ENCODE measurements at regions not wholly inside any gene's neighbourhood (a gene's known extent, or its start where the extent isn't known, plus 50 kb on each side); places are given as distances from the start of the nearest gene placed in this dataset.
"Not testable (repeated sequence)": the region's sequence is repeated elsewhere in the genome, so short reads cannot be mapped to it uniquely, and the experiment has no call there.

DNA sequence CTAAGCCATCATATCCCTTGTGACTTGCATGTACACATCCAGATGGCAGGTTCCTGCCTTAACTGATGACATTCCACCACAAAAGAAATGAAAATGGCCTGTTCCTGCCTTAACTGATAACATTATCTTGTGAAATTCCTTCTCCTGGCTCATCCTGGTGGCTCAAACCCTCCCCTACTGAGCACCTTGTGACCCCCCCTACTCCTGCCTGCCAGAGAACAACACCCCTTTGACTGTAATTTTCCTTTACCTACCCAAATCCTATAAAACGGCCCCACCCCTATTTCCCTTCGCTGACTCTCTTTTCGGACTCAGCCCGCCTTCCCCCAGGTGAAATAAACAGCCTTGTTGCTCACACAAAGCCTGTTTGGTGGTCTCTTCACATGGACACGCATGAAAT is 390.0 kb downstream of the TUSC1 start:
- not testable (repeated sequence) for H3K9me3 ChIP-seq (ENCODE audit: control insufficient read depth, insufficient read depth, low read depth, low read length); H3K9ac ChIP-seq (ENCODE audit: low read length); H3K27ac ChIP-seq (ENCODE audit: low read depth, low read length)

DNA sequence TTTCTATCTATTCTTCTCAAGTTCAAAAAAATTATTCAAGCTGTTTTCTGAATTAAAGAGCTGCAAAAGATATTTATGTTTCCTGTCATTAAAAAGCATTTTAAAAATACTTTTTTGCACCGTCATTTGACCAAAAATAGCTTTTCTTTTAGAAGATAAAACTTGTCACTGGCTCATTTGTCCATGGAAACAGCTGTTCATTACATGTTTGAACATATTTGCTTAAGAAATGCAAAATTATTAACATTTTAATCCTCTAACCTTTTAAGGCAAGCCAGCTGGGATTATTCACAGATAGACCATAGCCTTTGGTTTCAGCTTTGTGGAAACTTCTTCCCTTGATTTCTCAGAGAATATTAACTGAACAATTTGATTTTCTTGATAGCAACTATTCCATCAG is 393.9 kb downstream of the TUSC1 start:
- Histone ChIP-seq H3K4me3 (ENCODE audit: low read depth, low read length) (no peak overlapping the region), H3K27ac (ENCODE audit: low read depth, low read length) (no peak overlapping the region), H3K9ac (ENCODE audit: low read length) (no peak overlapping the region), H3K4me1 (ENCODE audit: control insufficient read depth, insufficient read depth, low read length) (no peaks in the 10 kb centered on the region; the same call in 1 of the 2 replicates), H3K9me3 (ENCODE audit: control insufficient read depth, insufficient read depth, low read depth, low read length) (no peaks in the 10 kb centered on the region), H3K27me3 (ENCODE audit: control insufficient read depth, insufficient read depth, low read length) (no peaks in the 10 kb centered on the region), H3K36me3 (ENCODE audit: control insufficient read depth, insufficient read depth, low read length) (no peaks in the 10 kb centered on the region)

More for the DNA sequence above, 390.0 kb downstream of the TUSC1 start:
- not testable (repeated sequence) for H3K4me1 ChIP-seq (ENCODE audit: control insufficient read depth, insufficient read depth, low read length); H3K36me3 ChIP-seq (ENCODE audit: control insufficient read depth, insufficient read depth, low read length); H3K4me3 ChIP-seq (ENCODE audit: low read depth, low read length); H3K27me3 ChIP-seq (ENCODE audit: control insufficient read depth, insufficient read depth, low read length)

DNA sequence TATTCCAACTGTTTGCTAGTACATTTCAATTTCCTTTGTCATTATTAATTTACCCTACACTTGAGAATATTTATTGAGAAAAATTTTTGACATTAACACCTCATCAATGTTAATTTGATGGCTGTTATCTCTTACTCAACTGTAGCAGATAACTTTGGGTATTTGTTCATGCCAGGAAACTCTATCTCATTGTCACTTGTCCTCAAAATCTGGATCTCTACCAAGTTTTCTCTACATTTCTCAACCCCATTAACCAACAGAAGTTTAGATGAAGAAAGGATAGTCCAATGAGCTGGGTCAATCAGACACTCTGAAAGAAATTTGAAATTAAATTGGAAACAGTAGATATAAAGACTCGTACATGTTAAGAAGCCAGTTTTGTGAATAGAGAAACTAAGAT is 395.3 kb downstream of the TUSC1 start:
- Histone ChIP-seq H3K4me3 (ENCODE audit: low read depth, low read length) (no peak overlapping the region), H3K27me3 (ENCODE audit: control insufficient read depth, insufficient read depth, low read length) (no peaks in the 10 kb centered on the region), H3K27ac (ENCODE audit: low read depth, low read length) (no peak overlapping the region), H3K4me1 (ENCODE audit: control insufficient read depth, insufficient read depth, low read length) (no peaks in the 10 kb centered on the region; the same call in 1 of the 2 replicates), H3K36me3 (ENCODE audit: control insufficient read depth, insufficient read depth, low read length) (no peaks in the 10 kb centered on the region), H3K9me3 (ENCODE audit: control insufficient read depth, insufficient read depth, low read depth, low read length) (no peaks in the 10 kb centered on the region), H3K9ac (ENCODE audit: low read length) (no peak overlapping the region)

DNA sequence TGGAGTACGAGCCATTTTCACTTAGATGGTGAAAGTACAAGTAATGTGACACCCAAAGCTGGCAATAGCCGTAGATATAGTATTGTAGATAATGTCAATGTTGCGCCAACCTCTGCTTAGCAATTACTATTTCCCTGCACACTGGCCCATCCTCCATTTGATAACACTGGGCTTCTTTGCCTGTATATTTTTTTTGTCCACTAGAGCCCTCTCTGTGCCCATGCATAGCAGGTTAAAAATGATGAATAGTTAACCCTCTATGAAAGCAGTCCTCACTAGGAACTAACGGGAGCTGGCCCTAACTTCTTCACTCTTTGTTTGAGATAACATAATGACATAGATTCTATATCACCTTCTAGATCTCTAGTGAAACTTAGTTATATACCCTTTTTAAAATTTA is 416.8 kb downstream of the TUSC1 start:
- Histone ChIP-seq H3K36me3 (ENCODE audit: control insufficient read depth, insufficient read depth, low read length) (no peaks in the 10 kb centered on the region), H3K27me3 (ENCODE audit: control insufficient read depth, insufficient read depth, low read length) (no peaks in the 10 kb centered on the region), H3K4me3 (ENCODE audit: low read depth, low read length) (no peak overlapping the region), H3K4me1 (ENCODE audit: control insufficient read depth, insufficient read depth, low read length) (no peaks in the 10 kb centered on the region), H3K27ac (ENCODE audit: low read depth, low read length) (no peak overlapping the region), H3K9ac (ENCODE audit: low read length) (no peak overlapping the region), H3K9me3 (ENCODE audit: control insufficient read depth, insufficient read depth, low read depth, low read length) (no peaks in the 10 kb centered on the region)

DNA sequence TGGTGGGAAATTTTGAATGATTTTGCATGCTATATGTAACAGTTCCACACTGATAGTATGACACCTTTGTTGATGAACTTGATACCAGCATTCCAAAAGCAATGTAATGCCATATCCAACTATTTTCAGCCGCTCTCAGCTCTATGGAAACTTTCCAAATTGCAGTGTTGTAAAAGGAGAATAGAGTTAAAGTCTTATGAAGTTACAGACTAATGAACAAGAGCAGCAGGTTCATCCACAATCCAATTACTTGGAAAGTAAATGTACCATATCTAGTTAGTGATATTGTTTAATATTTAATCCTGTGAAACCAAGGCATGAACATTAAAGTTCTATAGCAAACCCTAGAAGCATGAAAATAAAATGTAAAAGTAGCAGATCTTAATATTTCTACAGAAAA is 418.2 kb downstream of the TUSC1 start:
- no peaks in the 10 kb centered on the region for H3K36me3 ChIP-seq (ENCODE audit: control insufficient read depth, insufficient read depth, low read length)
- H3K9ac ChIP-seq (ENCODE audit: low read length) = no peak overlapping the region
- no peaks in the 10 kb centered on the region for H3K27me3 ChIP-seq (ENCODE audit: control insufficient read depth, insufficient read depth, low read length)
- no peaks in the 10 kb centered on the region for H3K4me1 ChIP-seq (ENCODE audit: control insufficient read depth, insufficient read depth, low read length)
- no peak overlapping the region for H3K27ac ChIP-seq (ENCODE audit: low read depth, low read length)
- H3K4me3 ChIP-seq (ENCODE audit: low read depth, low read length) = no peak overlapping the region
- H3K9me3 ChIP-seq (ENCODE audit: control insufficient read depth, insufficient read depth, low read depth, low read length) = no peaks in the 10 kb centered on the region

DNA sequence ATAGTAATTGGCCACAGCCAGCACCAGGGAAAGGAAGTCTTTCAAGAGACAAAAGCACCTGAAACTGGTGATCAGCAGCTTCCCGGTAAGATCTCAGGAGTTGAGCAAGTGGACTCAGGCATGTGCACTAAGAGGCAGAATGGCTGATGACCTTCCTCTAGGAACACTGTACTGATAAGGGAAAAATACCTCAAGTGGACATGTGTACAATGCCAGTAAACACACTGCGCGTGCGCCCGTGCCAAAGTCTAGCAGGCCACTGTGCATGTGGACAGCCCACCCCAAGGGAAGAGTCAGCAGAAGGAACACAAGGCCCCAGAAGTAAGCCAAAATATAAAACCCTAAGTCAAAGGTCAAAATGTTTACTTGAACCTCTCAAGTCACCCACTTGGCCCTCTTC is 423.0 kb downstream of the TUSC1 start:
- Histone ChIP-seq H3K4me1 (ENCODE audit: control insufficient read depth, insufficient read depth, low read length) (no peaks in the 10 kb centered on the region), H3K9ac (ENCODE audit: low read length) (no peak overlapping the region), H3K36me3 (ENCODE audit: control insufficient read depth, insufficient read depth, low read length) (no peaks in the 10 kb centered on the region), H3K9me3 (ENCODE audit: control insufficient read depth, insufficient read depth, low read depth, low read length) (no peaks in the 10 kb centered on the region), H3K4me3 (ENCODE audit: low read depth, low read length) (no peak overlapping the region), H3K27ac (ENCODE audit: low read depth, low read length) (no peak overlapping the region), H3K27me3 (ENCODE audit: control insufficient read depth, insufficient read depth, low read length) (no peaks in the 10 kb centered on the region)

DNA sequence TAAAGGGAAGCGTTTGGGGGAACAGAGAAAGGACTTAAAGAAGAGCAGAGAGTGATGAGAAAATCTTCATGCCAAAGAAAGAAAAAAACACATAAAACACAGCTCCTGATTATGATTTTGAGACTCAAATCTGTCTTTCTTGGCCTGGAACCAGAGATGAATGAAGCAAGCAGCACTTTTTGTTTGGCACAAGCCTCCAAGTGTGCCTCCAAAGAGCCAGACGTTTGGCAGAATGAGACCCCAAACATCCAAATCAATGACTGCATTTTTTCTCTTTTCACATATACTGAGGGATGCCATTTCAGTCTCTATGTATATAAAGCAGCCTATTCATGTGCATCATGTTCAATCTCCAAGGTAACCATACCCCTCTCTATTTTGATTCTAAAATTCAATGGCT is 424.2 kb downstream of the TUSC1 start:
- Histone ChIP-seq H3K9me3 (ENCODE audit: control insufficient read depth, insufficient read depth, low read depth, low read length) (peaks cover 5% of the 10 kb centered on the region; the same call in 1 of the 2 replicates), H3K27ac (ENCODE audit: low read depth, low read length) (no peak overlapping the region), H3K4me1 (ENCODE audit: control insufficient read depth, insufficient read depth, low read length) (no peaks in the 10 kb centered on the region), H3K27me3 (ENCODE audit: control insufficient read depth, insufficient read depth, low read length) (no peaks in the 10 kb centered on the region), H3K9ac (ENCODE audit: low read length) (no peak overlapping the region), H3K4me3 (ENCODE audit: low read depth, low read length) (no peak overlapping the region), H3K36me3 (ENCODE audit: control insufficient read depth, insufficient read depth, low read length) (no peaks in the 10 kb centered on the region)

DNA sequence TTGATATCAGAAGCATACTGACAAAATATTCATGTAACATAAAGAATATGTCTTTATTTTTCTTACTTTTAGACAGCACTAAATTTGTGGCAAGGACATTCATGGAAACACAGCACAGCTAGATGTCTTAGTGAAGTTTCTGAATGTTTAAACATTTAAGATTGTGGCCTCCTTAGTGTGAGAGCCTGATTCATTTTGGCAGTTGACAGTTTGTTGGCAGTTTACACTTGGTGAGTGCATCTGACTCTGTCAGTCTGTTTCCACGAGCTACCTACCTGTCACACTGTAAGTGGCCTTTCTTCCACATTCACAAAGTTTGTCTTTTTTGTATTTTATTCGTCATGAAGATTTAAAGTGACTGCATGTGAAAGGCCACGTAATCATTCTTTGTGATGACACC is 436.8 kb downstream of the TUSC1 start:
- Histone ChIP-seq H3K27ac (ENCODE audit: low read depth, low read length) (no peak overlapping the region), H3K36me3 (ENCODE audit: control insufficient read depth, insufficient read depth, low read length) (no peaks in the 10 kb centered on the region), H3K4me1 (ENCODE audit: control insufficient read depth, insufficient read depth, low read length) (no peaks in the 10 kb centered on the region), H3K9me3 (ENCODE audit: control insufficient read depth, insufficient read depth, low read depth, low read length) (no peaks in the 10 kb centered on the region), H3K27me3 (ENCODE audit: control insufficient read depth, insufficient read depth, low read length) (no peaks in the 10 kb centered on the region), H3K9ac (ENCODE audit: low read length) (no peak overlapping the region), H3K4me3 (ENCODE audit: low read depth, low read length) (no peak overlapping the region)

DNA sequence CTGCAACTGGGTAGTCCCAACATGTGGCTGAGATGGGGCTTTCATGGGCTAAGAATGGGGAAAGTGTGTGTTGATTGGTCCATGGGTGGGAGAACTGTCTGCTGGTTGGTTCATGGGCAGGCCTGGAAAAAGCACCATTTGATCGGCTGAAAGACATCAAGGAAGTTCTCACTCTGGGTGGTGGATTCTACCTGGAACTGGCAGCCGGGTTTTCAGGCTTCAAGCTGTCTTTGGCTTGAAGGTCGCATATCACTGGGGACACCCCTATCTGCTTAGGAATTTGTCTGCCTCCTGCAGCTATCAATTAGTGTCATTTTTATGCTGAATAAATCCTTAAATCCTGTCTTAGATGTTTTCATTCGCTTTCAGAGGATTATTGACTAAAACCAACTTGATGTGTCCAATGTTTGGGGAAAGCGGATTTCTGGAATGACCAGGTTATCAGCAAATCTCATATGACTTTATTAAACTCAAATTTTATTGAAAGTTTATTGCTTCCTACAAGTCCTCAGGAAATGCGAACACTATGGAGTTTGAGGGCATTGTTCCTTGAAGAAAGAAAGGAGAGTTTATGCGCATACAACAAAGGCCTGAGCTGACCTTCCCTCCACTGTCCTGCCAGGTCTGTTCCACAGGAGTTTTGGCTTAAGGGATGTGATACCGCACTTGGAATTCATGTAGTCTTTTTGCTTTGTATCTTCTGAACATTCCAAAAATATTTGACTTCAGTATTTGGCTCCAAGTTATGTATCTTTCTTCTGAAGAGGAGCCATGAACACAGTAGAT is 451.1 kb downstream of the TUSC1 start:
- Histone ChIP-seq H3K9ac (ENCODE audit: low read length) (no peak overlapping the region), H3K36me3 (ENCODE audit: control insufficient read depth, insufficient read depth, low read length) (no peaks in the 10 kb centered on the region), H3K4me3 (ENCODE audit: low read depth, low read length) (no peak overlapping the region), H3K9me3 (ENCODE audit: control insufficient read depth, insufficient read depth, low read depth, low read length) (peaks cover 14% of the 10 kb centered on the region), H3K27ac (ENCODE audit: low read depth, low read length) (no peak overlapping the region), H3K4me1 (ENCODE audit: control insufficient read depth, insufficient read depth, low read length) (no peaks in the 10 kb centered on the region), H3K27me3 (ENCODE audit: control insufficient read depth, insufficient read depth, low read length) (no peaks in the 10 kb centered on the region)

DNA sequence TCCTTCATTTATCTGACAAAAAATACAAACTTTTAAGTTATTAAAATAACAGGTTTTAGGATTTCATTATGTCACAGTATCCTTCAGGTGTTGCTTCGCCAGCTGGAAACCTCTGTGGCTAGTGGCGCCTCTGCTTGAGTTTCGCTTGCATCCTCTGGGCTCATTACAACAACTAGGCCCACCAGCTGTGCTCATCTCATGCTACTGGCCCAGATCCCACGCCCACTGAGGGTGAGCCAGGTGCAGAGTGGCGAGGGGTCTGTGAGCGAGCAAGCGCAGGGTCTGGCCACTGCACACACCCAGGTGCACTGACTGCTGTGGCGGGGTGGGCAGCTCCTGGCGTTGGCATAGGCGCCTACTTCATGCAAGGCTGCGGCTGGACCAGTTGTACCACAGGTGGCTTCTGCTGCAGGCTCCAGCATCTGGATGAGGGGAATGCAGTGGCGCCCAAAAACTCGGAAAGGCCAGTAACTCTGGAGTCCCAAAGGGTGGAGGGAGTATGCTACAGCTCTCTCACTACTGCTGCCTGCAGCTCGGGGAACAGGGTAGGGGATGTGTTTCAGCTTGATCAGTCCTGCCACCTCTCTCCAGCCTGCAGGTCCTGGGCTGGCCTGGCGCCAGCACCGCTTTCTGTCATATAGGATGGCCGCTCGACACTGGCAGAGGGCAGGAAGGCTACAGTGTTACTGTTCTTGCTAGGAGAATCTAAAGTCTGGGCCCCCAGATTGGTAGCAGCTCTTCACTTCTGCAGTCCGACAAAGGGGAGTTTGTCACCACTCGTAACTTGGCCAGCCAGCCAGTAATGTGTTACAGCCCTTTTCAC is 452.1 kb downstream of the TUSC1 start:
- Histone ChIP-seq H3K9ac (ENCODE audit: low read length) (no peak overlapping the region), H3K27ac (ENCODE audit: low read depth, low read length) (no peak overlapping the region), H3K4me1 (ENCODE audit: control insufficient read depth, insufficient read depth, low read length) (no peaks in the 10 kb centered on the region), H3K27me3 (ENCODE audit: control insufficient read depth, insufficient read depth, low read length) (no peaks in the 10 kb centered on the region), H3K9me3 (ENCODE audit: control insufficient read depth, insufficient read depth, low read depth, low read length) (peaks cover 14% of the 10 kb centered on the region), H3K4me3 (ENCODE audit: low read depth, low read length) (no peak overlapping the region), H3K36me3 (ENCODE audit: control insufficient read depth, insufficient read depth, low read length) (no peaks in the 10 kb centered on the region)

DNA sequence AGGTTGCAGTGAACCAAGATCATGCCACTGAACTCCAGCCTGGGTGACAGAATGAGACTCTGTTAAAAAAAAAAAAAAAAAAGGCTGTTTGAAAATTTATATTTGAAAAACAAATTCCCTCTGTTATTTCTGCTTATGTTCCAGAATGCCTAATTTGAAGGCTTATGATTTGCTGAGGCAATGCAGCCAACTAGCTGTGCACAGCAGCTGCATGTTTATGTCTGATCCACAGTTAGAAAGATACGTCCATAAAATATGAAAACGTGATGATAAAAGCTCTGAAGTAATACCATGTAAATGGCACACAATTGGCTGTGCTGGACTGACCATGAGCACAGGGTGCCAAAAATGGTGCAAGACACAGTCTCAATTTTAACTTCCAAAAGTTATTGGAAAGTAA is 453.2 kb downstream of the TUSC1 start:
- Histone ChIP-seq H3K9ac (ENCODE audit: low read length) (no peak overlapping the region), H3K4me1 (ENCODE audit: control insufficient read depth, insufficient read depth, low read length) (no peaks in the 10 kb centered on the region), H3K4me3 (ENCODE audit: low read depth, low read length) (no peak overlapping the region), H3K9me3 (ENCODE audit: control insufficient read depth, insufficient read depth, low read depth, low read length) (peaks cover 14% of the 10 kb centered on the region), H3K36me3 (ENCODE audit: control insufficient read depth, insufficient read depth, low read length) (no peaks in the 10 kb centered on the region), H3K27me3 (ENCODE audit: control insufficient read depth, insufficient read depth, low read length) (no peaks in the 10 kb centered on the region), H3K27ac (ENCODE audit: low read depth, low read length) (no peak overlapping the region)
